AG04450 (cell line): ENCODE measurements at regions not wholly inside any gene's neighbourhood (a gene's known extent, or its start where the extent isn't known, plus 50 kb on each side); places are given as distances from the start of the nearest gene placed in this dataset.

Experiments
- CTCF ChIA-PET: fragments of 300-600, 350-600 bp; formaldehyde crosslinking; extraction: SDS; loops from one replicate; lab custom pipeline; 2022; ENCODE audit warnings: antibody characterized with exemption, inconsistent platforms; lab: Charles Lee
- POLR2A ChIA-PET: fragments of 350-600 bp; formaldehyde crosslinking; extraction: SDS; loops from one replicate; lab custom pipeline; 2021; ENCODE audit warnings: antibody characterized with exemption, inconsistent platforms; lab: Yijun Ruan, JAX
- DNase-seq: peaks from one replicate; pipeline ENCODE4 v3.0.0-alpha.2; 2011; ENCODE audit warnings: low read depth, low spot score
- H3K27ac ChIP-seq: one replicate; pipeline ENCODE4 v1.5.1; 2012; ENCODE audit warnings: low read depth, low read length, control low read depth
- H3K27me3 ChIP-seq: one replicate; pipeline ENCODE4 v1.6.0; 2012; ENCODE audit warnings: low read length; ENCODE audit not compliant: control insufficient read depth, insufficient read depth
- H3K4me3 ChIP-seq: 2 replicates; pipeline ENCODE4 v1.5.1; 2011; ENCODE audit warnings: mild to moderate bottlenecking, low read depth, low read length, control low read depth
- H3K9me3 ChIP-seq: 2 replicates; pipeline ENCODE4 v1.5.1; 2012; ENCODE audit warnings: low read length; ENCODE audit not compliant: control insufficient read depth, insufficient read depth
- TF ChIP-seq, protein P1 (sequence below): IDR thresholded peaks from 2 replicates; pipeline ENCODE4 v1.5.1; 2011; ENCODE audit warnings: low read depth, low read length, control low read depth, inconsistent platforms

DNA sequence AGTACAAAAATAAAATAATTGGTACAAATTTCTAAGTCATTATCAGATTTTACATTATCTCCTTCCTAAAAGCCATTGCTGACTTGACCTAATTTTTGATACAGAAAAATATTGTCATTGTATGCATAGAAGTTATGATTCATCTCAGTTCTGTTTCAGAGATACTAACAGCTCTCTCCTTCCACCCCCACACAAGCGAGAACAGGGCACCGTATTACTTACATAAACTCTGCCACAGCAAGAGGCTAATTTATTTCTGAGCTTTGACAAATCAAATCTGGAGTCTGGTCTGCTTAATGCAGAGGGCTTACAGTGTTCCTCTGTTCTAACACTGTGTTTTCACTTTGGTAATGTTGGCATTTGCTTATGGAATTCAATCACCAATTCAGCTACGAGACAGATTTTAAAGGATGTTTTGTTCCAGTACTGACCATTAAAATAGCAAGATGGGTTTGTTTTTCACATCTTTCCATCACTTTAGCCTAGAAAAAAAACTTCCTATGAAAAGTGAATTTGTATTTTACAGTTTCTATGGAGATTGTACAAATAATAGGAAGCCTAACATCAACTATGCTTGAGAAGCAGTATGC is 181.8 kb downstream of the USP46 start:
- TF ChIP-seq, protein P1, sequence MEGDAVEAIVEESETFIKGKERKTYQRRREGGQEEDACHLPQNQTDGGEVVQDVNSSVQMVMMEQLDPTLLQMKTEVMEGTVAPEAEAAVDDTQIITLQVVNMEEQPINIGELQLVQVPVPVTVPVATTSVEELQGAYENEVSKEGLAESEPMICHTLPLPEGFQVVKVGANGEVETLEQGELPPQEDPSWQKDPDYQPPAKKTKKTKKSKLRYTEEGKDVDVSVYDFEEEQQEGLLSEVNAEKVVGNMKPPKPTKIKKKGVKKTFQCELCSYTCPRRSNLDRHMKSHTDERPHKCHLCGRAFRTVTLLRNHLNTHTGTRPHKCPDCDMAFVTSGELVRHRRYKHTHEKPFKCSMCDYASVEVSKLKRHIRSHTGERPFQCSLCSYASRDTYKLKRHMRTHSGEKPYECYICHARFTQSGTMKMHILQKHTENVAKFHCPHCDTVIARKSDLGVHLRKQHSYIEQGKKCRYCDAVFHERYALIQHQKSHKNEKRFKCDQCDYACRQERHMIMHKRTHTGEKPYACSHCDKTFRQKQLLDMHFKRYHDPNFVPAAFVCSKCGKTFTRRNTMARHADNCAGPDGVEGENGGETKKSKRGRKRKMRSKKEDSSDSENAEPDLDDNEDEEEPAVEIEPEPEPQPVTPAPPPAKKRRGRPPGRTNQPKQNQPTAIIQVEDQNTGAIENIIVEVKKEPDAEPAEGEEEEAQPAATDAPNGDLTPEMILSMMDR = no peak
- CTCF ChIA-PET = no interaction called here
- H3K9me3 ChIP-seq = no peaks in the 10 kb centered on the region
- H3K27ac ChIP-seq = no peak overlapping the region
- no peak for DNase-seq
- H3K27me3 ChIP-seq = no peaks in the 10 kb centered on the region
- POLR2A ChIA-PET = no interaction called here
- H3K4me3 ChIP-seq = no peak overlapping the region

DNA sequence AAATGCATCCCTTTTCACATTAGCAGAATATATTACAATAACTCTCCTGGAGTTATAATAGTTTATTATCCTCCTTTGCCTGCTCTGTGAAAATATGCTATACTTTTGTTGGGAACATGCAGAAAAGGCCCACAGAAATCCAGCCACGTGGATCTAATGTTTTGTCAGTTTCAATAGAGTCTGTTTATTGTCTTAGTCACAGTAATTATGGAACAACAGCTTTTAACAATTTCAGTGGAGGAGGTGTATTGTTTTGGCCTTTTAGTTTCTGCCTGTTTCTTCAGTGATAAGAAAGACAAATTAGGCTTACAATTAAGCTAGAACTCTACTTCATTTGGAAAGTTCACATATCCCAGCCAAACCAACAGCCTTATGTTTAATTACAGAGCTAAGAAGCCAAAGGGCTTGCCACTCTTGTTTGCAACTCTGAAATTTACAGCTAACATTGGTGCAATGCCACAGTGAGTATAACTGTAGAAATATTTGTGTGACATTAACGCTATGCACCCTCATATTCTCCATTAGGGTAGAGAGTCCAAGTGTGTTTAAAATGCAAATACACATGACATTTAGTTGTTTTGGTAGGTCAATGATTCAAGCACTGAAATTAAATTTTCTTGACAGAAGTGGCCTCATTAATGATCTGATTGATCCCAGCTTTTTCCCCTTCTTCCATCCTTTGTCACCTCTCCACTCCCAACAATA is 175.8 kb downstream of the USP46 start:
- no peak overlapping the region for H3K27ac ChIP-seq
- H3K9me3 ChIP-seq = no peaks in the 10 kb centered on the region
- DNase-seq = no peak
- H3K27me3 ChIP-seq = no peaks in the 10 kb centered on the region
- CTCF ChIA-PET = no interaction called here
- TF ChIP-seq, protein P1 = no peak
- POLR2A ChIA-PET = no interaction called here
- no peak overlapping the region for H3K4me3 ChIP-seq

DNA sequence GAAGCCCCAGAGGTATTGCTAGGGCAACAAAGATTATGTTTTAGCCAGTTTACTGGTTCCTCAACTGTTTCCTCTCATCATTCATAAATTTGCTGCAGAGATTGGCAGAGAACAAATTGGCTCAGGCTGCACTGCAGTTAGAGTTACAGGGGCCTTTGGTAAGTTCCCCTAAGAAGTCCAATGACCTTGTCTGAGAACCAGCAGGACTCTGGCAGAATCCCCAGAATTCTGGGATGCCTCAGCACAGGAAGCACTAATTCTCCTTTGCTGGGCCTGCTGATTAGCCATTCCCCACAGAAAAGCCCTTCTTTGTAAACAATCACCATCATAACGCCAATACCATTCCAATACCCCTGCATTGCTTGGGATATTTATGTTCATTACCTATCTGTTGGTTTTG is 151.3 kb downstream of the USP46 start:
- CTCF ChIA-PET = no interaction called here
- Histone ChIP-seq H3K4me3 (no peak overlapping the region), H3K27me3 (no peaks in the 10 kb centered on the region), H3K27ac (no peak overlapping the region), H3K9me3 (no peaks in the 10 kb centered on the region)
- DNase-seq = no peak
- TF ChIP-seq, protein P1 = no peak
- POLR2A ChIA-PET = no interaction called here

DNA sequence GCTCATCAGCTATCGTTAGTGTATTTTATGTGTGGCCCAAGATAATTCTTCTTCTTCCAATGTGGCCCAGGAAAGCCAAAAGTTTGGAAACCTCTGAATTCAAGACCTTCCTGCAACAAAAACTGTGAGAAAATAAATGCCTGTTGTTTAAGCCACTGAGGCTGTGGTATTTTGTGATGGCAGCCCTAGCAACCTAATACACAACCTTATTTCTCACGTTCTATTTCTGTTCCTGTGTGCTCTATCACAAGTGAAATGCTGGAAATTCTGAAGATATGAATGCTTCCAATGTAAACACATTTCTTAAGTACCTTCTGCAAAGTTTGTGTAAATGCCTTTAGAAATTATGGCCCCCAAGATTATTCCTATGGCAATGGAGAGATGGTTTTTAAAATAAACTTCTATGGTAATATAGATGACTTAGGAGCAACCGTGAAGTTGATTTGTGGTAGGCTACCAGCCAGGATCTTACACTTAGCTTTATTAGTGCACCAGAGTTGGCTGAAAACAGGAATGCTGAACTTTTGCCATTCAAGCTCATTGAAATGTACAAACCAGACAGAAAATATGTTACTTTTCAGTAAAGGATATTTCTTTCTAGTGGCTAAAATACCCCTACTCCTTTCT is 148.0 kb downstream of the USP46 start:
- ChIA-PET POLR2A (no interaction called here), CTCF (no interaction called here)
- TF ChIP-seq, protein P1 = no peak
- no peak overlapping the region for H3K27ac ChIP-seq
- H3K27me3 ChIP-seq = peaks cover 2% of the 10 kb centered on the region
- no peak overlapping the region for H3K4me3 ChIP-seq
- no peaks in the 10 kb centered on the region for H3K9me3 ChIP-seq
- DNase-seq = no peak

DNA sequence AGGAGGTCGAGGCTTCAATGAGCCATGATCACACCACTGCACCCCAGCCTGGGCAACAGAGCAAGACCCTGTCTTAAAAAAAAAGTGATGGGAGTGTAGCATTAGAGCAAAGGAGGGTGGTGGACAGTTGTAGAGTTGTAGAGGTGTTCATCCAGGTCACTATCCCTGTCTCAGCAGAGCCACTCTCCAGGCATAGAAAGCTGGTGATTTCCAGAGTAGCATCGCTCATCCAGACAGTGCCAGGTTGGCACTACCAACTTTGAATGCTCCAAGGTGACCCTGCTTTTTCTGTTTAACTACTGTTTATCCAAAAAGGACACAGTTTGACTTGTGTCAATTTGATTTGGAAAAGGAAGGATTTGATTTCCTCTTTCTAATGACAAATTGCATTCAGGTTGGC is 147.3 kb downstream of the USP46 start:
- no peak overlapping the region for H3K27ac ChIP-seq
- CTCF ChIA-PET = no interaction called here
- no peak for DNase-seq
- H3K4me3 ChIP-seq = no peak overlapping the region
- H3K27me3 ChIP-seq = peaks cover 2% of the 10 kb centered on the region
- POLR2A ChIA-PET = no interaction called here
- no peaks in the 10 kb centered on the region for H3K9me3 ChIP-seq
- TF ChIP-seq, protein P1 = no peak
